ENCODE measurements at regions not wholly inside any gene's neighbourhood (a gene's known extent, or its start where the extent isn't known, plus 50 kb on each side); places are given as distances from the start of the nearest gene placed in this dataset.

DNA sequence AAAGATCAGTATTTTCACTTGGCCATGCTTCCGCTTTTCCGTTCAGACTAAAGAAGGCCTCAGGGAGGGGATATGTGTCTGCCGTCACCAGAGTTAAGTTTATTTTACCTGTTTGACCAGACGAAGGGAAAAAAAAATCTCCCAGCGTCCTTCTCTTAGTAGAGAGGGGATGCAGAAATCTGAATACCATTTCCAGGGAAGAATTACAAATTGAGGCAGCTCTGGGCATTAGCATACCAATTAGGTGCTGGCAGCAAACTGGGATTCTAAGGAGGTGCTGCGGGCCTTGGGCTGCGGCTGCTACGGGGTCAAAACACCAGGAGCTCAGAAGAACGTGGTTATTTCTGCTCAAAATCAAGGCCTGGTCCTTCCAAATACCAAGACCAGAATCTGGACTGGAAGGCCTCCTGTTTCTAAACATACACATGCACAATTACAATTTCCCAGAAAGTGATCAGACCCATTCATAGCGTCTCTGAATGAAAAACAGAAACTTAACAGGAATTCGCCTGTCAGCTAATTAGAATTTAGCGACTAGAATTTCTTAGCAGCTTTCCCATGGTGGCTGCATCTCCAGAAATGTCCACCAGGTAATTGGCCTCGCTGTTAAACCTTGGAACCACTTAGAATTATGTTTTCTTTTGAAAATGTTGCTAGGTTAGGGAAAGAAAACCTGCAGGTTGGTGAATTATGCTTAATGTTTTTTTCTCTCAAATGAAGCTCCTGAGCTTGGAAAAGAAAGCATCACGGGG, 617.0 kb downstream of the VRK1 start:
- TF ChIP-seq CEBPB (IDR thresholded peaks at IDR 0.05; ENCODE audit: low read depth, low read length) (no peak), POLR2A (IDR thresholded peaks at IDR 0.05; ENCODE audit: low read depth, low read length) (no peak), MAFK (IDR thresholded peaks at IDR 0.05; ENCODE audit: low read depth, low read length) (no peak), RCOR1 (IDR thresholded peaks at IDR 0.05; ENCODE audit: insufficient replicate concordance, low read length) (no peak)
- TF ChIP-seq, protein P1, sequence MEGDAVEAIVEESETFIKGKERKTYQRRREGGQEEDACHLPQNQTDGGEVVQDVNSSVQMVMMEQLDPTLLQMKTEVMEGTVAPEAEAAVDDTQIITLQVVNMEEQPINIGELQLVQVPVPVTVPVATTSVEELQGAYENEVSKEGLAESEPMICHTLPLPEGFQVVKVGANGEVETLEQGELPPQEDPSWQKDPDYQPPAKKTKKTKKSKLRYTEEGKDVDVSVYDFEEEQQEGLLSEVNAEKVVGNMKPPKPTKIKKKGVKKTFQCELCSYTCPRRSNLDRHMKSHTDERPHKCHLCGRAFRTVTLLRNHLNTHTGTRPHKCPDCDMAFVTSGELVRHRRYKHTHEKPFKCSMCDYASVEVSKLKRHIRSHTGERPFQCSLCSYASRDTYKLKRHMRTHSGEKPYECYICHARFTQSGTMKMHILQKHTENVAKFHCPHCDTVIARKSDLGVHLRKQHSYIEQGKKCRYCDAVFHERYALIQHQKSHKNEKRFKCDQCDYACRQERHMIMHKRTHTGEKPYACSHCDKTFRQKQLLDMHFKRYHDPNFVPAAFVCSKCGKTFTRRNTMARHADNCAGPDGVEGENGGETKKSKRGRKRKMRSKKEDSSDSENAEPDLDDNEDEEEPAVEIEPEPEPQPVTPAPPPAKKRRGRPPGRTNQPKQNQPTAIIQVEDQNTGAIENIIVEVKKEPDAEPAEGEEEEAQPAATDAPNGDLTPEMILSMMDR (conservative IDR thresholded peaks at IDR 0.05; ENCODE audit: low read depth, low read length) = no peak

Data from IMR-90 (cell line).